ENCODE measurements at regions not wholly inside any gene's neighbourhood (a gene's known extent, or its start where the extent isn't known, plus 50 kb on each side); places are given as distances from the start of the nearest gene placed in this dataset.

DNA sequence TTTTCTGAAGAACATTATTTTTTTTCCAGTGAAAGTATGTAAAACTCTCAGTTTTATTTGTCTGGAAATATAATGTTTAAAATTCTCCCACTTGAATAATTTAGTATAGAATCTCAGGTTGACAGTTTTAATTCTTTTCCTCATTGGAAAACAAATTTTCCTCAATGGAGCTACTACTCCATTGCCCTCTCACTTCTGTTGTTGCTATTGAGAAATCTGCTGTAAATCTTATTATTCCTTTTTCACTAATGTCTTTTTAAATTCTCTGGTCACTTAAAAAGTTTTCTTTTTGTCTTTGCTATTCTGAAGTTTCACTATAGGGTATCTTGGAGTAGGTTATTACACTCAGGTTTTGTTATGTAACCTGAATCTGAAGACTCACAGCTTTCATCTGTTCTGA is 216.1 kb upstream of the PMFBP1 start:
- ATAC-seq (no peak), DNase-seq (no peak)
- Histone ChIP-seq H3K36me3 (ENCODE audit: control insufficient read depth, insufficient read depth, low read length) (no peaks in the 10 kb centered on the region), H3K4me3 (ENCODE audit: low read length) (no peak overlapping the region), H3K27me3 (ENCODE audit: control insufficient read depth, insufficient read depth, low read length) (no peaks in the 10 kb centered on the region), H3K9me3 (ENCODE audit: control insufficient read depth, insufficient read depth, low read length) (no peaks in the 10 kb centered on the region), H3K4me1 (ENCODE audit: control insufficient read depth, insufficient read depth, low read length) (no peaks in the 10 kb centered on the region), H3K27ac (ENCODE audit: low read length) (no peak overlapping the region)
- Mint-ChIP-seq H3K4me1 (no peaks in the 10 kb centered on the region), H3K27ac (no peak overlapping the region), H3K36me3 (peaks cover 8% of the 10 kb centered on the region), H3K27me3 (ENCODE audit: low read depth in 2 of 2) (no peaks in the 10 kb centered on the region), H3K9me3 (peaks cover 3 to 6% of the 10 kb centered on the region in 2 donors), H3K4me3 (no peak overlapping the region)
- intact Hi-C loops (cut with micrococcal nuclease) = no loop called here
- TF ChIP-seq, protein P1, sequence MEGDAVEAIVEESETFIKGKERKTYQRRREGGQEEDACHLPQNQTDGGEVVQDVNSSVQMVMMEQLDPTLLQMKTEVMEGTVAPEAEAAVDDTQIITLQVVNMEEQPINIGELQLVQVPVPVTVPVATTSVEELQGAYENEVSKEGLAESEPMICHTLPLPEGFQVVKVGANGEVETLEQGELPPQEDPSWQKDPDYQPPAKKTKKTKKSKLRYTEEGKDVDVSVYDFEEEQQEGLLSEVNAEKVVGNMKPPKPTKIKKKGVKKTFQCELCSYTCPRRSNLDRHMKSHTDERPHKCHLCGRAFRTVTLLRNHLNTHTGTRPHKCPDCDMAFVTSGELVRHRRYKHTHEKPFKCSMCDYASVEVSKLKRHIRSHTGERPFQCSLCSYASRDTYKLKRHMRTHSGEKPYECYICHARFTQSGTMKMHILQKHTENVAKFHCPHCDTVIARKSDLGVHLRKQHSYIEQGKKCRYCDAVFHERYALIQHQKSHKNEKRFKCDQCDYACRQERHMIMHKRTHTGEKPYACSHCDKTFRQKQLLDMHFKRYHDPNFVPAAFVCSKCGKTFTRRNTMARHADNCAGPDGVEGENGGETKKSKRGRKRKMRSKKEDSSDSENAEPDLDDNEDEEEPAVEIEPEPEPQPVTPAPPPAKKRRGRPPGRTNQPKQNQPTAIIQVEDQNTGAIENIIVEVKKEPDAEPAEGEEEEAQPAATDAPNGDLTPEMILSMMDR (IDR thresholded peaks at IDR 0.05) = no peak

DNA sequence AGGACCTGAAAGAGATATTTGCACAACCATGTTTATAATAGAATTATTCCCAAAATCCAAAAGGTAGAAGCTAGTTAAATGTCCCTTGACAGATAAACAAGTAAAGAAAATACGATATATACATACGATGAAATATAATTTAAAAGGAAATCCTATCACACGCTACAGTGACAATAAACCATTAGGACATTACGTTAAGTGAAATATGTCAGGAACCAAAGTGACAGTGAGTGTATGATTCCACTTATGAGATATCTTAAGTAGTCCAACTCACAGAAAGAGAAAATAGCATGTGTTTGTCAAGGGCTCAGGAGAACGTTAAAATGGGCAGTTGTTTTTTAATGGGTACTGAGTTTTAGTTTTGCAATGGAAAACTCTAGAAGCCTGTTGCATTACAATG is 212.7 kb upstream of the PMFBP1 start:
- peaks cover 8% of the 10 kb centered on the region for H3K36me3 Mint-ChIP-seq
- Histone ChIP-seq H3K36me3 (ENCODE audit: control insufficient read depth, insufficient read depth, low read length) (no peaks in the 10 kb centered on the region), H3K27me3 (ENCODE audit: control insufficient read depth, insufficient read depth, low read length) (no peaks in the 10 kb centered on the region), H3K9me3 (ENCODE audit: control insufficient read depth, insufficient read depth, low read length) (no peaks in the 10 kb centered on the region), H3K4me1 (ENCODE audit: control insufficient read depth, insufficient read depth, low read length) (no peaks in the 10 kb centered on the region), H3K4me3 (ENCODE audit: low read length) (no peak overlapping the region), H3K27ac (ENCODE audit: low read length) (no peak overlapping the region)
- DNase-seq (no peak), ATAC-seq (no peak)
- H3K4me1 Mint-ChIP-seq = no peaks in the 10 kb centered on the region
- 100% methylated on average over 1 of the region's 5 CpGs for WGBS (ENCODE audit: insufficient coverage)
- H3K4me3 Mint-ChIP-seq = no peak overlapping the region
- TF ChIP-seq, protein P1 (IDR thresholded peaks at IDR 0.05) = no peak
- H3K27ac Mint-ChIP-seq = no peak overlapping the region
- no peaks in the 10 kb centered on the region for H3K27me3 Mint-ChIP-seq (ENCODE audit: low read depth in 2 of 2)
- intact Hi-C loops (cut with micrococcal nuclease) = no loop called here
- peaks cover 3 to 6% of the 10 kb centered on the region in 2 donors for H3K9me3 Mint-ChIP-seq

DNA sequence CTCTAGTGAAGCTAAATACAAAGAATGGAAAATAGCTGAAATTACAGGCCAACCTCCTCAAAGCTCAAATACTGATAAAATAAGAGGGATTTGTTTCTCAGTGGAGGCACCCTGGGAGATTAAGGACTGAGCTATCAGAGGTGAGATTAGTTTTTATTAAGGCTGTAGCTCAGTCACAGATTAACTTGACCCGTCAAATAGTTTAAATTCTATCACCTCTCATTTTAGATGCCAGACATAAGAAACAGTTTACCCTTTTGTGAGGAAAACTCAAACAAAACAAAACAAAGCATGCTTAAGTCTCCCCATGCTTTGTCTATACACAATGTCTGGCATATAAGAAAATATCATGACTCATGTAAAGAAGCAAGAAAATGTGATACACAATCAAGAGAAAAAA is 208.3 kb upstream of the PMFBP1 start:
- no CpG with 5 or more reads among the region's 1 CpG for WGBS (ENCODE audit: insufficient coverage)
- H3K27ac Mint-ChIP-seq = no peak overlapping the region
- TF ChIP-seq, protein P1 (IDR thresholded peaks at IDR 0.05) = no peak
- no peaks in the 10 kb centered on the region for H3K27me3 ChIP-seq (ENCODE audit: control insufficient read depth, insufficient read depth, low read length)
- intact Hi-C loops (cut with micrococcal nuclease) = no loop called here
- H3K4me1 Mint-ChIP-seq = no peaks in the 10 kb centered on the region
- H3K4me3 ChIP-seq (ENCODE audit: low read length) = no peak overlapping the region
- no peaks in the 10 kb centered on the region for H3K9me3 ChIP-seq (ENCODE audit: control insufficient read depth, insufficient read depth, low read length)
- no peak overlapping the region for H3K27ac ChIP-seq (ENCODE audit: low read length)
- no peak overlapping the region for H3K4me3 Mint-ChIP-seq
- DNase-seq (no peak), ATAC-seq (no peak)
- no peaks in the 10 kb centered on the region for H3K4me1 ChIP-seq (ENCODE audit: control insufficient read depth, insufficient read depth, low read length)
- H3K9me3 Mint-ChIP-seq = peaks cover 0 to 2% of the 10 kb centered on the region in 2 donors
- H3K36me3 ChIP-seq (ENCODE audit: control insufficient read depth, insufficient read depth, low read length) = no peaks in the 10 kb centered on the region
- H3K27me3 Mint-ChIP-seq (ENCODE audit: low read depth in 2 of 2) = no peaks in the 10 kb centered on the region
- no peaks in the 10 kb centered on the region for H3K36me3 Mint-ChIP-seq

DNA sequence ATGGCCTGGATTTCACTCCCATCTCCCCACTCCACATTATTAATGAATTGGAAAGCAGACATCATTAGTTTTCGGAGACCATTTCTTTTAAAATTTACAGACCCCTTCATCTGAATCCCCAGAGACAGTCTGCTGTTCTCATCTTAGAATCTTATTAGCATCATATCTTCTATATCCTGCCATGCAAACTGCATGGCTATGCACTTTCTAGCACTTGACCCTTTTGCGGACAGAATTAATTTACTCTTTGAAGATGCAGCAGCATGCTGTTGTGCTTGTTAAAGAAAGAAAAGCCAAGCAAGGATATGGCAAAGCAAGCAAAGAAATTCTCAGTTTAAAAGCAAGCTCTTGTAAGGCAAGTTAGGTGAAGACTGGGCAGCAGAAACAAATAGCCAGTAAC is 201.2 kb upstream of the PMFBP1 start:
- H3K27me3 Mint-ChIP-seq (ENCODE audit: low read depth in 2 of 2) = no peaks in the 10 kb centered on the region
- H3K27ac ChIP-seq (ENCODE audit: low read length) = no peak overlapping the region
- no peaks in the 10 kb centered on the region for H3K9me3 Mint-ChIP-seq
- H3K27me3 ChIP-seq (ENCODE audit: control insufficient read depth, insufficient read depth, low read length) = no peaks in the 10 kb centered on the region
- DNase-seq (no peak), ATAC-seq (no peak)
- TF ChIP-seq, protein P1 (IDR thresholded peaks at IDR 0.05) = no peak
- H3K36me3 ChIP-seq (ENCODE audit: control insufficient read depth, insufficient read depth, low read length) = no peaks in the 10 kb centered on the region
- H3K4me3 ChIP-seq (ENCODE audit: low read length) = no peak overlapping the region
- intact Hi-C loops (cut with micrococcal nuclease) = no loop called here
- H3K4me1 ChIP-seq (ENCODE audit: control insufficient read depth, insufficient read depth, low read length) = no peaks in the 10 kb centered on the region
- no peak overlapping the region for H3K27ac Mint-ChIP-seq
- WGBS (ENCODE audit: insufficient coverage) = 100% methylated on average over 2 of the region's 2 CpGs
- no peaks in the 10 kb centered on the region for H3K36me3 Mint-ChIP-seq
- no peaks in the 10 kb centered on the region for H3K4me1 Mint-ChIP-seq
- no peak overlapping the region for H3K4me3 Mint-ChIP-seq
- H3K9me3 ChIP-seq (ENCODE audit: control insufficient read depth, insufficient read depth, low read length) = no peaks in the 10 kb centered on the region
